Head of caudate nucleus (tissue), 42 donors: ENCODE measurements at regions not wholly inside any gene's neighbourhood (a gene's known extent, or its start where the extent isn't known, plus 50 kb on each side); places are given as distances from the start of the nearest gene placed in this dataset.
"Not testable (repeated sequence)": the region's sequence is repeated elsewhere in the genome, so short reads cannot be mapped to it uniquely, and the experiment has no call there.

Source experiments
- DNase-seq, 42 donors: peaks; one replicate each; pipeline versions ENCODE4 v3.0.0 to v3.0.0-alpha.2; 2020 to 2021; ENCODE audit warnings: mixed read lengths in 7 of 42
- intact Hi-C: fragments of 100-400 bp; cut with DNase I; formaldehyde crosslinking; loops from one replicate; pipeline ENCODE4 v1.15.0; 2022

DNA sequence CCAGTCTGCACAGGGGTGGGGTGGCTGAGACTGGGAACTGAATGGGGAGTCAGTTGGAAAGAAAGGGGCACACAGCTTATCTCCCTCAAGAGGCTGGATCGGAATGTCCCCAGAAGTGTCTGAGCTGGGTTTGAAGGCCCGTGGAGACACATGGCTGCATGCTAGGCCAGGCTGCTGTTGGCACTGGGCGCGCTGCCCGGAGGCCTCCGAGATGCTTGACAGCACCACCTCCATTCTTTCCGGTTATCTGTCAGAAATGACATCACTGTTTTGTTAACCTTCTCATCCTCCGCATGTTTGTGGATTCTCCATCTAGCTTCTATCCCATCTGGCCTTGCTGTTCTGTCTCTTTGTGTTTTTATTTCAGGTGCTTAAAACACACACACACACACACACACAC is 85.5 kb downstream of the APIP start:
- intact Hi-C loops, result no loop called here
- DNase-seq, result peak in 2 of 42 donors; percentile 16 to 20

DNA sequence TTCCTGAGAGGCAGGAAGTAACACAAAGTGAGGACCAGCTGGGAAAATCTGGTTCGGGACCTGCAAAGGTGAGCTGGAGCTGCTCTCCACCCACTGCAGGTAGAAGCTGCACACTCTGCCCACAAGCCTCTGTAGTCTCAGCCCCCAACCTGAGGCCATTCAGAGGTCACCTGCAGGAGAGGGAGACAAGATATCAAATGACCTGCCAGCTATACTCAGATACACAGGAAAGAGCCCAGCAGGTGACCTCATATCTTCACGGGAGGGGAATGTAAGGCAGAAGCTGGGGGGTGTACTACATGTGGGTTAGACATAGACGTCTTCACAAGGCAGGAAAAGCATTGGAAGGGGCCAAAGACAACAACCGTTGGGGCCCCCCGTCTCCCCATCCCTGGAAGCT is 86.1 kb downstream of the APIP start:
- intact Hi-C loops, result no loop called here
- no peak for DNase-seq

DNA sequence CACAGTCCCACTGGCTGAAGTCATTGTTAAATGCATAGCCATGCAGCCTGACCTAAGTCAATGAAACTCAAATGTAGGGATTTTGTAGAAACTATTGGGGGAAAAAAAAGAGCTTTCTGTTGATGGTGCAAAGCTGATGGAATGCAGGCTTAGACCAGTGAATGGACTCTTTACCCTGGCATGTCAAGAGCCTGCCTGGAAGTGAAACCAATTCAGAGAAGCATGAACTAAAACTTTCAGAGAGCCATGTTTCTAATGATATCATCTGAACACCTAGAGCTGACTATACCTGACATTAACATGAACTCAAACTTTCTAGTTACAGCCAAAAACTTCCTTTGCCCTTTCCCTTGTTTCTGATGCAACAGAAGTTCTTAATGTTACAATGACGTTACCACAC is 89.0 kb downstream of the APIP start:
- intact Hi-C loops, result no loop called here
- DNase-seq, result no peak

DNA sequence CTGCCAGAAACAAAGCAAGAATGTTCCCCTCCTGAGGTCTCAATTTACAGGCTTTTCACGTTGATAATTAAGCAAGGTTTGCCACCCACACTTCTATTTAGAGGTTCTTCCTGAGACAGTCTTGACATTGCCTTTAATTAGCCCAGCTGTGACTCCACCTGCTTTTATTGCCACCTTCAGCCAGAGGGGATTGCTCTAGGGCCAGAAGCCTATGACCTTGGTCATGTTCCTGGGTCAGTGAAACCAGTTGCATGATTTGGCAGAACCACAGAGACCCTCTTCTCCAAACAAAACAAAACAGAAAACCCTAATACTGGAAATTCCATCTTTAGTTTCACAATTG is 89.8 kb downstream of the APIP start:
- no peak for DNase-seq
- intact Hi-C loops, result no loop called here

DNA sequence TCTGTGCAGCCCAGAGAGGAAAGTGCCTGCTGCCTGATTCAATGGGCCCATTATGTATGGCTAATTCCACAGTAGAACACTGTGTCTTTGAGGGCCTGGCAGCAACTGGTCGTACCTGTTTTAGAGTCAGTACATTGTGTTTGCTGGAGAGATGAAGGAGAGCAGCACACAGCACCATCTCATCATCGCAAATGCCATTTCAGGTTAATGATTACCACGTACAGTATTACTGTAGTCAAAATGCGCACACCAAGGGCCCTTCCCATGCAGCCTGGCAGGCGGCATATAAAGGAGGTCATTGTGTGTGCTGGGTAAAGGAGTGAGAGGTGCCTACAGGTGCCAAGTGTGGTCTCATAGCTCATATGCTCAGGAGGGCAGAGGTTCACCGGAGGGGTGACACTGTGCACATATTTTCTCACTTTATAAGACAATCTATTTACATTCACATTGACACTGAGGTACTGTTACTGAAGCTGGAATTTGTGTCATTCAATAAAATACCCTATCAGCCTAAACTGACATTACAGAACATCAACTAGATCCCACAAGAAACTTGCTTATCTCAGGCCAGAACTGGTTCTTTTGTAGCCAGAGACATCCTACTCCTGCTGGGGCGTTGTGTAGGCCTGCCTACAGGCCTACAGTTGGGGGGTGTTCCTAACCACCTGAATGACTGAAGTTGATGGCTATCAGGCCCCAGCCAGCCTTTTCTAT is 90.4 kb downstream of the APIP start:
- peak in 12 of 42 donors; percentile 5 to 45 (median 22) for DNase-seq
- intact Hi-C loops, result no loop called here

DNA sequence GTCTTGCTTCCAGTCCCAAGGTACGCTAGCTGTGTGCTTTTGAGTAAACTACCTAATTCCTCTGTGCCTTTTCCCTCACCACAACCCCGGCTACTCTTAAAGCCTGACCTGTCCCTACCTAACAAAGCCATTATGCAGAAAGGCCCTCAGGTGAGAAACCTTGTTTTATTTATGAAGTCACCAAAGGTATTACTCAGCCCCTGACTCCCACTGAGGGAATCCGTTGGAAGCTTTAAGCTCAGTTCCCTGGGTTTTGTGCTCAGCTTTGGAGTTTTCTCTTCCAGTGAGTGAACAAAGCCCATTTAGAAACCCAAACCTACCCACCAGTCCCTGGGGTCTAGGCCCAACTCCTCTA is 90.9 kb downstream of the APIP start:
- DNase-seq, result no peak
- intact Hi-C loops, result no loop called here

DNA sequence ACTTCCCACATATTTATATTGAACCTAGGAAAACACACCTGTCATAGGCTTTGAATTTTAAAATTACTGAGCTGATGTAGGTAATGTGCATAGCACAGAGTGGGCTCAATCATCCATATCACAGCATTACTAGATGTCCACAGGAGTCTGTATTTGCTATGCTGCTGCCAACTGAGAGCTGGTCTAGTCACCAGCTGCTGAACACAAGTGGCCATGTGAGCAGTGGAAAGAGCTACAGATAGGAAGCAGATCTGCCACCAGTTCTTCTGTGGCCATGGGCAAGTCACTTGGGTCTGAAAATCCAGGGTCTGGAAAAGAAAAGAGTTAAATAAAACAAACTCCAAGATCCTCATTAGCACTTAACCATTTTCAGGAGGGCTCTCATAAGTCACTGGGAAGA is 91.8 kb downstream of the APIP start:
- intact Hi-C loops, result no loop called here
- DNase-seq, result peak in 1 of 42 donors; percentile 6

DNA sequence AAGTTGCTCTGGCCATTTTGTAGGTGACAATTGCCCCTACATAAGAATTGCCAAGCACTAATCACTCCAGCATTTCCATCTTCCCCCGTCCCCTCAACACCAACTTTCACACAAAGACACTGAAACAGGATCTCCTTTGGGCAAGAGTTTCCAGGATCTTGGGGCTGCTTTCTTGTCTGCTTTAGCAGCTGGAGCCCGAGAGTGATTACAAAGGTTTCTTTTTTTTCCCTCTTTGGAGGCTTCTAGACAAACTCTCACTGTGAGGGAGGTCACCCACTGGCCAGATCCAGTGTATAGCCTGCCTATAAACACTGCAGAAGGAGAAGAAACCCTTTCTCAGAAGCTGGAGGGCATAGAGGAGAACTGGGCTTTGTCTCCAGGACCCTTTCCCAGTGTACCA is 92.5 kb downstream of the APIP start:
- intact Hi-C loops, result no loop called here
- peak in 4 of 42 donors; percentile 4 to 30 (median 26) for DNase-seq

DNA sequence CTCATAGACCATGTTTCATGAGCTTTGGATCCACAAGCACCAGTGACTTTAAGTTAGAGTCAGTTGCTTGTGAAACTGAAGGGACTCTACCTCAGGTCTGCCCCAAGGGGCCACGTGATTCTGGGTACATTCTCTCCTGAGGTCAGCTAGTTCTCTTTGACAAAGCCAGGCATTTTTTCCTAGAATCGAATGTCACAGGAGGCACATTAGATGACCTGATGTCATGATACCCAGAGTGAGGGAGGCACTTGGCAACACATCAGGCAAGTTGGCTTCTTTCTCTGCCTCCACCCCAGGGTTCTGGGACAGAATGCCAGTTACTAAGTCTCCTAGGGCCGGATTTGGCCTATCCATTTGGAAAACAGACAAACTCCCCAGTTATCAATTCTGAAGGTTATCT is 93.0 kb downstream of the APIP start:
- intact Hi-C loops, result no loop called here
- DNase-seq, result no peak

DNA sequence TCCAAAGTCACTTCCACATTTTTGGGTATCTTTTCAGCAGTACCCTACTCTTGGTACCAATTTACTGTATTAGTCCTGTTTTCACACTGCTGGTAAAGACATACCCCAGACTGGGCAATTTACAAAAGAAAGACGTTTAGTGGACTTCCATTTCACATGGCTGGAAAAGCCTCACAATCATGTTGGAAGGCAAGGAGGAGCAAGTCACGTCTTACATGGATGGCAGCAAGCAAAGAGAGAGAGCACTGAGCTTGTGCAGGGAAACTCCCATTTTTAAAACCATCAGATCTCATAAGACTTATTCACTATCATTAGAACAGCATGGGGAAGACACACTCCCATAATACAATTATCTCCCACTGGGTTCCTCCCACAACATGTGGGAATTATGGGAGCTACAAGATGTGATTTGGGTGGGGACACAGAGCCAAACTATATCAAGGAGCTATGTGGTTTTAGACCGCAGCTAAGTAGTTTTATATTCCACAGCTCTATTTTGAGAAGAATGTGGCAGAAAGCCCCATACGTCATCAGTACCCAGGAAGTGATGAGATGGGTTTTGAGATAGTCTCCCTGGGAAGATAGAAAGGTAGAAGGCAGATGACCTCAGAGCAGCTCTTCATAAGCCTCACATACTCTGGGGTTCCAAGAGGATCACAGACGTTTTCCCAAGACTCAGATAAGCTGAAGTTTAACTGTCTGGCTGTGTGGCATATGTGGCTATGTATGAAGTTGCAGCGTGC is 96.3 kb downstream of the APIP start:
- no peak for DNase-seq
- intact Hi-C loops, result no loop called here

DNA sequence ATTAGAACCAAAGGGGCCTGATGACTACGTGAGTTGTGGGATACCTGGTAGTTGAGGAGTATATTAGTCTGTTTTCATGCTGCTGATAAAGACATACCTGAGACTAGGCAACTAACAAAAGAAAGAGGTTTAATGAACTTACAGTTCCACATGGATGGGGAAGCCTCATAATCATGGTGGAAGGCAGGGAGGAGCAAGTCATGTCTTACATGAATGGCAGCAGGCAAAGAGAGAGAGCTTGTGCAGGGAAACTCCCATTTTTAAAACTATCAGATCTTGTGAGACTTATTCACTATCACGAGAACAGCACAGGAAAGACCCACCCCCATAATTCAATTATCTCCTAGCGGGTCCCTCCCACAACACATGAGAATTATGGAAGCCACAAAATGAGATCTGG is 98.4 kb downstream of the APIP start:
- DNase-seq, intact Hi-C loops: not testable (repeated sequence)

DNA sequence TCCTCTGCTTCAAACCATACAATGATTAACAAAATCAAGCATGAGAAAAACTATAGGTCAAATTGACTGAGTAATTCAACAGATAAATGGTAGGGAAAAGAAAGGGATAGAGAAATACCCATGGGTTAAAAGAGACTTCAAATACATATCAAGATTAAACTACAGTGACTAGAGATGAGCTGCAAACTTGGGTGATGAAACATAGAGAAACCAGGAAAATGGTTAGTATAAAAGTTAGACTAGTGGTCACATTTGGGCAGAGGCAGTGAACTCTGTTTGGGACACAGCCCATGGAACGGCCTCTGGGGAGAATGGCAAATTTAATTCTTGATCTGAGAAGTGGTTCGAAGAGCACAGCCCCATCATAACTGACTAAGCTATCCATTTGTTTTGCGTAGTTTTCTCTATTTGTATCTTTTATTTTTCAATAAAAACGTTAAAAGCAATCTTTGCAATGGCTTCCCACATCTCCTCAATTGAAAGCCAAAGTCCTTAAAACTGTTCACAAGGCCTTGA is 99.4 kb downstream of the APIP start:
- no peak for DNase-seq
- intact Hi-C loops, result no loop called here

DNA sequence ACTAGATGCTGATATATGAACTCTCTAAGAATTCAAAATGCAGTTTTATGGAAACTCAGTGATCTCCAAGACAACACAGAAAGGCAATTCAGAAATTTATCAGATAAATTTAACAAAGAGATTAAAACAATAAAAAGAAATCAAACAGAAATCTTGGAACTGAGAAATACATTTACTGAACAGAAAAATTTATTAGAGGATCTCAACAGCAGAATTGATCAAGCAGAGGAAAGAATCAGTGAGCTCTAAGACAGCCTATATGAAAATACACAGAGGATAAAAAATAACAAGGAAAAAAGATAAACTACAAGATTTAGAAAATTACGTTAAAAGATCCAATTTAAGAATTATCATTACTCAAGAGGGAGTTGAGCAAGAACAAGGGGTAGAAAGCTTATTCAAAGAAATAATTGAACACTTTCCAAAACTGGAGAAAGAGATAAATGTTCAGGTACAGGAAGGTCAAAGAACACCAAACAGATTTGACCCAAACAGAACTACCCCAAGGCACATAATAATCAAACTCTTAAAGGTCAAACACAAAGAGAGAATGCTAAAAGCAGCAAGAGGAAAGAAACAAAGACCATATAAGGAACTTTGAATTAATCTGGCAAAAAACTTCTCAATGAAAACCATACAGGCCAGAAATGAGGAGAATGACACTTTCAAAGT is 103.1 kb downstream of the APIP start:
- DNase-seq, result no peak
- intact Hi-C loops, result no loop called here

DNA sequence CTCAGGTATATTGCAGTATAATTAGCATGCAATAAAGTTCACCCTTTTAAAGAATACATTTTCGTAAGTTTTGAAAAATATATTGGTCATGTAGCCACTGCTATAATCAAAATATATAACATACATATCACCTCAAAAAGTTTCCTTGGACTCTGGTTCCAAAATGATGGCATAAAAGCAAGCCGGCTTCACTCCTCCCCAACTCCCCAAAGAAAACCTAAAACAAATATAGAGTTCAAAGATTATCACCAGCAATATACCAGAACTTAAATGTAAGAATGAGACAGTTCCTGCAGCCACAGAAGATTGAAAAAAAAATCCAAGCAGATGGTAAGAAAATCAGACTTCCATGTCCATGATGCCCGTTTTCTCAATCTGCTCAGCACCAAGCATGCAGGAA is 104.3 kb downstream of the APIP start:
- no peak for DNase-seq
- intact Hi-C loops, result no loop called here

DNA sequence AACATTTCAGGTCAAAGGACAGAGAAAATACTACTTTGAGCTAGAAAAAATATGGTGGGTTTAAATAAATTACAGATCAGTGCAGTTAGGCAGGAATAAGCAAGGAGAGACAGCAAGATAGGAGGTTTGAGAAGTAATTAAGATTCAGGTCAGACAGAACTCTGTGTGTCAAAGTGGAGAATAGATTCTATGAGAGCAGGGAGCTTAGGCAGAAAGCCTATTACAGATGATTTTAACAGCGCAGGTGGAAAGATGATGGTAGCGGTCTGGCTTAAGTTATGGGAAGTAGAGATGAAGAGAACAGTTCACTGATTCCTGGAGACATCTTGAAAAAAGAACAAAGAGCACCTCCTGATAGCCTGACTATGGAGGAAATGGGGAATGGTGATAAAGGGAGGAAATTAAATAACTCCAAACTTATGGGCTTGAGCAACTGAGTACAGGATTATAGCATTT is 106.0 kb downstream of the APIP start:
- no peak for DNase-seq
- intact Hi-C loops, result no loop called here

DNA sequence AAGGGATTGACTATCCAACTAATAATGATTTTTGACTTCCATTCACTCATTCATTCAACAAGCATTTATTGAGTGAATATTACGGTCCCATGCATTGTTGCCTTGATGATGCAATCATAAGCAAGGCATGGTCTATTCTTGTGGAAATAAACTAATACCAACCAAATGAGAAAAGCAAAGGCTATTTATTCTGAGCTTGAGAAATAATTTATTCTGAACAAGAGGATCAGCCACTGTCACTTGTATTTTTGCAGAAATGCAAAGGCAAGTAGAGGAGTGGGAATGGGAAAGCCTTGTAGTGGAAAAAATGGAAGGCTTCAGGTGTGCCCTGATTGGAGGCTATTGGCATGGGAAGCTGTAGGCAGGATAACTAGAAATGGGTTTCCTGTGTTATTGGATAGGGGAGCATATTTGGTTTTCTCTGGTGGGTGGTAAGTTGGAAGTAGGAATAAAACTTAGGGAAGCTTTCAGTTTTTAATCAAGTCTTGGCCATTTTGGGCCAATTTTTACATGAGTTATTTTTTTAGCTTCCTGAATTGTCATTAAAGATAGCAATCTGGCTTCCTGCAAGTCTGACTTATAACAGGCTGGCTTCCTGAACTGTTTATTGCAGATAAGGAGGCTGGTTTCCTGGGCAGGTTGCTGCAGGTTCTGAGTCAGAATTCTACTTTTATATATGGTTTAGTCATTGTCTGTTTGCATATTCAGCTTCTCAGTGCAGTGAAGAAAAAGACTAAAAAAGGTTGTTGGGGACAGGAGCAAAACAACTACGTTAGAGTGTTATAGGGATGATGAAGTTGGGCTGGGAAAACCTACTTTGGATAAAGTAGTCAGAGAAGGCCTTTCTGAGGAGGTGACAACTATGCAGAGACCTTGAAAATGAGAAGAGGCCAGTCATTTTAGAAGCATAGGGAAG is 106.7 kb downstream of the APIP start:
- intact Hi-C loops, result no loop called here
- DNase-seq, result peak in 3 of 42 donors; percentile 6 to 18 (median 8)

DNA sequence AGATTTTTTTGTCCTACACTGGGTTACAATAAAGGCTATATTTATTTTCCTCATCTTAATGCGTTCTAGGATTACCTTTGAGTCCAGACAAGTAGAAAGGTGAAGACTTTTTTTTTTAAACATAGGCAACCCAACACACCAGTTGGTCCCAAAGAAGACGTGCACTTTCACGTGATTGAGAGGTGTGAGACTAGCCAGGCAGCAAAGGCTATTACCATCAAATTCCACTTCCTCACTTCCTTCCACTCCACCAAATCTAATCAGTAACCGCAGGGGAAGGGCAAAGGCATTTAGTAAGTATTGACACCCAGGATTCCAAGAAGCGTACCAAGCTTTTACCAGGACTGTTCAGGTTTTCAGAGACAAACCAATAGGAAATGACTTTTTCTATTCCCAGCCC is 109.3 kb downstream of the APIP start:
- intact Hi-C loops, result no loop called here

DNA sequence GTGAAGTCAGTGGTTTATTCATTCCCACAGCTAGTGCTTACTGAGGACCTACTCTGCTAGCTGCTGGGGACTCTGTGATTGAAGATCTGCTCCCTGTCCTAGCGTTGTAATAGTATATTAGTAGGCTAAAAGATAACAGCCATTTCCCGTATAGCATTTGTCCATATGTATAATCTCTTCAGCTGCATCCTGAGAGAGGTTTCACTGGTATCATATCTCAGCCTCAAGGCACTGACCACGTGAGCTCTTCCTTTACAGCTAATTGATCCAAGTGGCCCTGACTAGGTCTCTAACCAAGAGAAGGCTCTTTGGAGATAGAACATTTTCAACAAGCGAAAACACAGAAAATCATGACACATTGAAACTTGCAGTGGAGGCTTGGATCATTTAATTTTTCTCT is 110.2 kb downstream of the APIP start:
- intact Hi-C loops, result no loop called here
- DNase-seq, result no peak

More for the DNA sequence above, 109.3 kb downstream of the APIP start:
- no peak for DNase-seq

DNA sequence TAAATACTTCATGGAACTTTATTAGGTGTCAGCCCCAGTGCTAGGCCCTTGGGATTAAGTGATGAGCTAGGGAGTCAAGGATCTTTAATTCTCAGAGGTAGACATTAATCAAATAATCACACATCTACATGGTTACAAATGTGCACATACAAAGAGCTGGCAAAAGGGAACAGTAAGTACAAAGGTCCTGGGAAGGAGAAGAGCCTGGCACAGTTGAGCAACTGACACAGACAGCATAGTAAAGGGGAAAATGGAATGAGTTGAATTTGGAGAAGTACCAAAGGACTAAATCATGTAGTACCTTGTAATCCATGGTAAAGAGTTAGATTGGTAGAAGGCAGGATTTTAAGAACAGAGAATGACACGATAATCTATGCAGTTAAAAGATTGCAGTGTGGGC is 116.3 kb downstream of the APIP start:
- no peak for DNase-seq
- intact Hi-C loops, result no loop called here
